GM12878 (cell line): ENCODE measurements at regions not wholly inside any gene's neighbourhood (a gene's known extent, or its start where the extent isn't known, plus 50 kb on each side); places are given as distances from the start of the nearest gene placed in this dataset.

ENCODE experiments used
- ATAC-seq: fragments of 200-7000 bp; cut with Tn5 transposase; 3 replicates; pipeline ENCODE4 v1.9.1; 2020; ENCODE audit warnings: mild to moderate bottlenecking, moderate library complexity
- BruUV-seq: library from RNA; stranded (reverse); fragments of 400-500 nt; replicated peaks from 2 replicates; lab custom pipeline; 2021; lab: Mats Ljungman, UMichigan
- CTCF ChIA-PET: fragments of 300-600 bp; sonication (Branson Sonifier 250); formaldehyde crosslinking; extraction: SDS; loops from one replicate; lab custom pipeline; 2021; ENCODE audit warnings: inconsistent platforms; lab: Yijun Ruan, JAX
- POLR2A ChIA-PET: fragments of 350-600 bp; formaldehyde crosslinking; extraction: SDS; loops from one replicate; lab custom pipeline; 2021; ENCODE audit warnings: inconsistent platforms; lab: Charles Lee
- RAD21 ChIA-PET: fragments of 300-600 bp; sonication (Branson Sonifier 250); formaldehyde crosslinking; loops from one replicate; lab custom pipeline; 2023; ENCODE audit warnings: antibody characterized with exemption; ENCODE audit not compliant: unreplicated experiment; lab: Charles Lee
- SMC1A ChIA-PET: fragments of 300-600 bp; sonication (Branson Sonifier 250); formaldehyde crosslinking; loops from one replicate; lab custom pipeline; 2023; ENCODE audit not compliant: unreplicated experiment, uncharacterized antibody; lab: Charles Lee
- DNase-seq: peaks from one replicate; pipeline ENCODE4 v3.0.0-alpha.2; 2011; ENCODE audit warnings: low read depth, low spot score
- FAIRE-seq: peaks from 3 replicates; lab custom pipeline; 2011; peaks lifted over from hg19 to GRCh38; lab: Jason Lieb, UNC
- H2AFZ ChIP-seq: 2 replicates; pipeline ENCODE4 v1.6.0; 2011; ENCODE audit warnings: low read depth, low read length, control low read depth; ENCODE audit not compliant: control insufficient read depth
- H3K27ac ChIP-seq: 2 replicates; pipeline ENCODE4 v1.5.1; 2011; ENCODE audit warnings: control low read depth; ENCODE audit not compliant: control insufficient read depth, insufficient read depth
- H3K27me3 ChIP-seq, 2 experiments: replicated peaks in 1 of 2; 2 replicates each; pipeline versions ENCODE4 v1.6.0 to v1.6.1; 2011; ENCODE audit warnings: low read length in 1 of 2; ENCODE audit not compliant: control insufficient read depth in 2 of 2, insufficient read depth in 2 of 2
- H3K36me3 ChIP-seq, 2 experiments: 2 replicates each; pipeline ENCODE4 v1.5.1; 2011; ENCODE audit warnings: low read length in 1 of 2; ENCODE audit not compliant: control insufficient read depth in 2 of 2, insufficient read depth in 2 of 2
- H3K4me1 ChIP-seq: 2 replicates; pipeline ENCODE4 v1.6.1; 2011; ENCODE audit warnings: mild to moderate bottlenecking, low read length, moderate library complexity, mixed read lengths; ENCODE audit not compliant: control insufficient read depth, insufficient read depth
- H3K4me2 ChIP-seq: 2 replicates; pipeline ENCODE4 v1.6.0; 2011; ENCODE audit warnings: control low read depth; ENCODE audit not compliant: control insufficient read depth, insufficient read depth
- H3K4me3 ChIP-seq: fragments of 200-600 bp; sonication (generic); 2 replicates; pipeline ENCODE4 v1.5.1; 2016
- H3K79me2 ChIP-seq: 2 replicates; pipeline ENCODE4 v1.6.0; 2011; ENCODE audit warnings: low read length; ENCODE audit not compliant: control insufficient read depth, insufficient read depth
- H3K9ac ChIP-seq: 2 replicates; pipeline ENCODE4 v1.8.0; 2011; ENCODE audit warnings: low read length, control low read depth, mixed read lengths; ENCODE audit not compliant: control insufficient read depth, insufficient read depth
- H3K9me3 ChIP-seq: replicated peaks from 3 replicates; pipeline ENCODE4 v1.5.1; 2011; ENCODE audit warnings: mild to moderate bottlenecking, low read length; ENCODE audit not compliant: control insufficient read depth, insufficient read depth
- H4K20me1 ChIP-seq: 2 replicates; pipeline ENCODE4 v1.6.0; 2011; ENCODE audit not compliant: control insufficient read depth, insufficient read depth
- BACH1 ChIP-seq: fragments of 450-650 bp; IDR thresholded peaks from 2 replicates; pipeline ENCODE4 v1.6.1; 2017; ENCODE audit warnings: mild to moderate bottlenecking, borderline replicate concordance
- E2F8 ChIP-seq: fragments of 450-650 bp; IDR thresholded peaks from 2 replicates; pipeline ENCODE4 v1.6.1; 2018; ENCODE audit warnings: mild to moderate bottlenecking, low read depth, moderate library complexity; ENCODE audit not compliant: partially characterized antibody
- EED ChIP-seq: sonication (generic); IDR thresholded peaks from 2 replicates; pipeline ENCODE4 v1.6.1; 2016; ENCODE audit warnings: antibody characterized with exemption, low read depth
- FOXM1 ChIP-seq: IDR thresholded peaks from 2 replicates; pipeline ENCODE4 v1.6.1; 2012; ENCODE audit warnings: low read depth, mild to moderate bottlenecking, inconsistent platforms, low read length, moderate library complexity
- IKZF2 ChIP-seq, 2 experiments: fragments of 450-650 bp; IDR thresholded peaks; 2 replicates each; pipeline ENCODE4 v1.6.1; 2017; ENCODE audit warnings: mild to moderate bottlenecking in 2 of 2, moderate library complexity in 2 of 2
- IRF4 ChIP-seq: IDR thresholded peaks from 2 replicates; pipeline ENCODE4 v1.6.1; 2011; ENCODE audit warnings: low read depth, low read length
- JUND ChIP-seq: IDR thresholded peaks from 2 replicates; pipeline ENCODE4 v1.6.1; 2012; ENCODE audit warnings: low read depth, mild to moderate bottlenecking, low read length, improper control_type of control experiment, moderate library complexity
- KLF5 ChIP-seq: fragments of 450-650 bp; IDR thresholded peaks from 2 replicates; pipeline ENCODE4 v1.6.1; 2014; ENCODE audit warnings: mild to moderate bottlenecking; ENCODE audit not compliant: partially characterized antibody
- PML ChIP-seq: IDR thresholded peaks from 2 replicates; pipeline ENCODE4 v1.6.1; 2012; ENCODE audit warnings: low read length, inconsistent platforms
- PRDM15 ChIP-seq: fragments of 450-650 bp; formaldehyde crosslinking; IDR thresholded peaks from 2 replicates; pipeline ENCODE4 v1.4.0; 2020; ENCODE audit warnings: mild to moderate bottlenecking, moderate library complexity
- RBBP5 ChIP-seq: fragments of 200-600 bp; sonication (generic); conservative IDR thresholded peaks from 2 replicates; pipeline ENCODE4 v1.6.1; 2016
- REST ChIP-seq: IDR thresholded peaks from 2 replicates; pipeline ENCODE4 v1.6.1; 2012; ENCODE audit warnings: mild to moderate bottlenecking, low read depth, low read length
- SRF ChIP-seq, 2 experiments: IDR thresholded peaks; 2 replicates each; pipeline ENCODE4 v1.6.1; 2011; ENCODE audit warnings: low read depth in 2 of 2, low read length in 2 of 2, mild to moderate bottlenecking in 1 of 2, moderate library complexity in 1 of 2
- TARDBP ChIP-seq: IDR thresholded peaks from 2 replicates; pipeline ENCODE4 v1.6.1; 2016; ENCODE audit warnings: borderline replicate concordance
- ZNF217 ChIP-seq: fragments of 450-650 bp; IDR thresholded peaks from 2 replicates; pipeline ENCODE4 v1.6.1; 2017; ENCODE audit warnings: antibody characterized with exemption, mild to moderate bottlenecking
- WGBS: methylation state at CpG from one replicate; pipeline ENCODE4 v1.1.6; 2016; ENCODE audit warnings: low lambda C conversion rate; ENCODE audit not compliant: insufficient replicate concordance, insufficient coverage; ENCODE audit errors: missing lambda C conversion rate; 5-methylcytosine and 5-hydroxymethylcytosine counted together
- in situ Hi-C: fragments of 300-500 bp; cut with MboI; formaldehyde crosslinking; loops from 9 replicates; pipeline ENCODE4 v1.14.3; 2018; ENCODE audit warnings: mixed read lengths
- intact Hi-C: fragments of 100-400 bp; cut with micrococcal nuclease; formaldehyde crosslinking; loops from one replicate; pipeline ENCODE4 v1.14.2; 2022; ENCODE audit not compliant: unreplicated experiment

- Histone ChIP-seq H3K27ac (no peak overlapping the region), H4K20me1 (no peaks in the 10 kb centered on the region), H3K4me1 (no peaks in the 10 kb centered on the region), H3K4me2 (no peak overlapping the region), H3K4me3 (no peak overlapping the region), H3K9ac (no peak overlapping the region), H3K36me3 (no peaks in the 10 kb centered on the region)
- RAD21 ChIA-PET: no interaction called here
- CTCF ChIA-PET: interaction anchor here (0.5 to 1.0 kb wide), 2 partner anchors 205 to 258 kb away, joined by 3 to 4 read pairs; no protein-coding TSS in a partner anchor
- no peak for DNase-seq
- TF ChIP-seq IRF4: no peak
- no peak for TF ChIP-seq SRF (IDR thresholded peaks at IDR 0.05; ENCODE audit: low read depth in 2 of 2, low read length in 2 of 2)
- no peak for TF ChIP-seq FOXM1
- TF ChIP-seq PML: no peak
- TF ChIP-seq PRDM15 (CRISPR knock-in tag): no peak
- TF ChIP-seq KLF5: no peak
- TF ChIP-seq E2F8: no peak
- TF ChIP-seq EED: no peak
- TF ChIP-seq RBBP5: no peak
- no peak for TF ChIP-seq BACH1
- TF ChIP-seq JUND: no peak
- TF ChIP-seq ZNF217: no peak
- no peak for TF ChIP-seq REST
- TF ChIP-seq IKZF2 (IDR thresholded peaks at IDR 0.05): no peak
- TF ChIP-seq TARDBP: no peak
- TF ChIP-seq, all 136 proteins: peak for 0
- intact Hi-C loops (no loop called here), in situ Hi-C loops (no loop called here)
- H3K9me3 ChIP-seq: no peaks in the 10 kb centered on the region
- H2AFZ ChIP-seq: no peak overlapping the region
- ATAC-seq (no peak), FAIRE-seq (no peak)
- BruUV-seq: no TSS peak
- H3K79me2 ChIP-seq: no peaks in the 10 kb centered on the region
- WGBS: 1% methylated on average over 3 of the region's 3 CpGs
- SMC1A ChIA-PET: interaction anchor here (1.0 to 1.4 kb wide), 2 partner anchors 9 to 100 kb away, joined by 3 to 4 read pairs; no protein-coding TSS in a partner anchor
- POLR2A ChIA-PET: no interaction called here
- H3K27me3 ChIP-seq: no peaks in the 10 kb centered on the region
Observed at GRCh38 chr3:5630406-5630805, 442.9 kb downstream of the EDEM1 start.
